ENCODE measurements at regions not wholly inside any gene's neighbourhood (a gene's known extent, or its start where the extent isn't known, plus 50 kb on each side); places are given as distances from the start of the nearest gene placed in this dataset.

- TF ChIP-seq REST (IDR thresholded peaks at IDR 0.05; ENCODE audit: low read depth) (no peak), SRF (IDR thresholded peaks at IDR 0.05; ENCODE audit: low read depth) (no peak), EGR1 (IDR thresholded peaks at IDR 0.05; ENCODE audit: low read depth) (no peak), ZFX (IDR thresholded peaks at IDR 0.05) (no peak), SIN3A (IDR thresholded peaks at IDR 0.05; ENCODE audit: low read depth) (no peak), CEBPB (IDR thresholded peaks at IDR 0.05; ENCODE audit: low read depth) (no peak), RAD21 (IDR thresholded peaks at IDR 0.05; ENCODE audit: low read depth) (no peak), EZH2phosphoT487 (IDR thresholded peaks at IDR 0.05; ENCODE audit: borderline replicate concordance) (no peak), ELF1 (IDR thresholded peaks at IDR 0.05; ENCODE audit: borderline replicate concordance, low read depth) (no peak)
These were observed 147.1 kb upstream of the RGMA start (continued) for GRCh38 chr15:93235926-93236780.

GRCh38 chr15:93235269-93235668 is 146.3 kb upstream of the RGMA start:
- no peaks in the 10 kb centered on the region for H4K20me1 ChIP-seq (ENCODE audit: insufficient read depth)
- ATAC-seq, result no peak
- intact Hi-C loops (cut with micrococcal nuclease), result no loop called here
- TF ChIP-seq FOSL1 (IDR thresholded peaks at IDR 0.05; ENCODE audit: low read depth) (no peak), YY1 (IDR thresholded peaks at IDR 0.05; ENCODE audit: extremely low read depth, insufficient replicate concordance, low read depth, low read length) (no peak), EZH2phosphoT487 (IDR thresholded peaks at IDR 0.05; ENCODE audit: borderline replicate concordance) (no peak), TCF7L2 (IDR thresholded peaks at IDR 0.05; ENCODE audit: borderline replicate concordance, extremely low read depth, insufficient read depth, insufficient read length) (no peak), ATF3 (IDR thresholded peaks at IDR 0.05) (no peak), EZH2 (IDR thresholded peaks at IDR 0.05) (no peak), RAD21 (IDR thresholded peaks at IDR 0.05; ENCODE audit: low read depth) (no peak), POLR2A (IDR thresholded peaks at IDR 0.05; ENCODE audit: borderline replicate concordance, extremely low read depth, insufficient read depth, insufficient read length) (no peak), REST (IDR thresholded peaks at IDR 0.05; ENCODE audit: low read depth) (no peak), CEBPB (IDR thresholded peaks at IDR 0.05; ENCODE audit: low read depth) (no peak), SP1 (IDR thresholded peaks at IDR 0.05; ENCODE audit: low read depth) (no peak)
- H3K4me3 ChIP-seq (replicated peaks in 1 of 2; ENCODE audit: low read depth in 1 of 2, low read length in 2 of 2), result no peak overlapping the region
- ChIA-PET POLR2A (no interaction called here), CTCF (no interaction called here), RAD21 (ENCODE audit: low non-redundant PET in 1 of 2, low total read pairs in 2 of 2, uncharacterized antibody in 2 of 2, unreplicated experiment in 2 of 2) (no interaction called here)
- H3K36me3 ChIP-seq (ENCODE audit: control insufficient read depth in 1 of 2, insufficient read depth in 2 of 2, low read length in 2 of 2), result no peaks in the 10 kb centered on the region
- no peak overlapping the region for H3K4me2 ChIP-seq (ENCODE audit: low read length)
- DNase-seq (ENCODE audit: low read depth, low spot score), result no peak
- H3K27me3 ChIP-seq (ENCODE audit: insufficient read depth, low read length), result peaks cover 45% of the 10 kb centered on the region
- H3K4me1 ChIP-seq (ENCODE audit: control insufficient read depth in 1 of 2, insufficient read depth in 2 of 2, low read length in 2 of 2), result no peaks in the 10 kb centered on the region
- no peaks in the 10 kb centered on the region for H3K9me2 ChIP-seq (ENCODE audit: insufficient read depth)
- H3K9me3 ChIP-seq (ENCODE audit: control insufficient read depth in 1 of 2, insufficient read depth in 1 of 2, low read depth in 1 of 2, low read length in 2 of 2), result no peaks in the 10 kb centered on the region
- no peaks in the 10 kb centered on the region for H3K79me2 ChIP-seq (ENCODE audit: insufficient read depth, low read length)
- H3K27ac ChIP-seq (ENCODE audit: low read depth, low read length), result no peak overlapping the region
- no peak overlapping the region for H2AFZ ChIP-seq (ENCODE audit: low read depth, low read length, poor library complexity, severe bottlenecking)
- H3K9ac ChIP-seq (ENCODE audit: low read length), result no peak overlapping the region
- no TSS peak for BruUV-seq (replicated peaks)
